ENCODE measurements at regions not wholly inside any gene's neighbourhood (a gene's known extent, or its start where the extent isn't known, plus 50 kb on each side); places are given as distances from the start of the nearest gene placed in this dataset.

- no peak overlapping the region for H3K4me2 ChIP-seq (ENCODE audit: low read length)
- BruUV-seq (replicated peaks) = no TSS peak
- intact Hi-C loops (cut with micrococcal nuclease; ENCODE audit: unreplicated experiment) = no loop called here
- no peaks in the 10 kb centered on the region for H3K36me3 ChIP-seq (ENCODE audit: insufficient read depth, low read length)
- no peaks in the 10 kb centered on the region for H3K9me2 ChIP-seq (ENCODE audit: insufficient read depth, low read length)
- ChIA-PET CTCF (ENCODE audit: unreplicated experiment) (no interaction called here), POLR2A (interaction anchor here (0.6 to 0.7 kb wide), 2 partner anchors 16 to 1092 kb away, joined by 5 to 8 read pairs; no protein-coding TSS in a partner anchor)
- no peaks in the 10 kb centered on the region for H3K4me1 ChIP-seq (ENCODE audit: insufficient read depth, low read length, poor library complexity, severe bottlenecking)
- no peak overlapping the region for H3K27ac ChIP-seq (ENCODE audit: low read depth, low read length, poor library complexity, severe bottlenecking)
- no peaks in the 10 kb centered on the region for H3K9me3 ChIP-seq (ENCODE audit: low read length)
- DNase-seq (ENCODE audit: low spot score) = no peak
- no peak overlapping the region for H3K4me3 ChIP-seq (ENCODE audit: low read depth, low read length, poor library complexity, severe bottlenecking)
- no peaks in the 10 kb centered on the region for H4K20me1 ChIP-seq (ENCODE audit: insufficient read depth, low read length)
- TF ChIP-seq, protein P1, sequence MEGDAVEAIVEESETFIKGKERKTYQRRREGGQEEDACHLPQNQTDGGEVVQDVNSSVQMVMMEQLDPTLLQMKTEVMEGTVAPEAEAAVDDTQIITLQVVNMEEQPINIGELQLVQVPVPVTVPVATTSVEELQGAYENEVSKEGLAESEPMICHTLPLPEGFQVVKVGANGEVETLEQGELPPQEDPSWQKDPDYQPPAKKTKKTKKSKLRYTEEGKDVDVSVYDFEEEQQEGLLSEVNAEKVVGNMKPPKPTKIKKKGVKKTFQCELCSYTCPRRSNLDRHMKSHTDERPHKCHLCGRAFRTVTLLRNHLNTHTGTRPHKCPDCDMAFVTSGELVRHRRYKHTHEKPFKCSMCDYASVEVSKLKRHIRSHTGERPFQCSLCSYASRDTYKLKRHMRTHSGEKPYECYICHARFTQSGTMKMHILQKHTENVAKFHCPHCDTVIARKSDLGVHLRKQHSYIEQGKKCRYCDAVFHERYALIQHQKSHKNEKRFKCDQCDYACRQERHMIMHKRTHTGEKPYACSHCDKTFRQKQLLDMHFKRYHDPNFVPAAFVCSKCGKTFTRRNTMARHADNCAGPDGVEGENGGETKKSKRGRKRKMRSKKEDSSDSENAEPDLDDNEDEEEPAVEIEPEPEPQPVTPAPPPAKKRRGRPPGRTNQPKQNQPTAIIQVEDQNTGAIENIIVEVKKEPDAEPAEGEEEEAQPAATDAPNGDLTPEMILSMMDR (conservative IDR thresholded peaks at IDR 0.05; ENCODE audit: low read length) = no peak
- TF ChIP-seq EZH2phosphoT487 (IDR thresholded peaks at IDR 0.05; ENCODE audit: borderline replicate concordance, low read depth, low read length) = no peak
- no peak overlapping the region for H2AFZ ChIP-seq (ENCODE audit: low read length)
- no peaks in the 10 kb centered on the region for H3K79me2 ChIP-seq (ENCODE audit: insufficient read depth, low read depth, low read length)
Measured at GRCh38 chr14:84197704-84198103, 1332.2 kb upstream of the FLRT2 start.

- CTCF ChIA-PET (ENCODE audit: unreplicated experiment) = no interaction called here
- Histone ChIP-seq H3K79me2 (ENCODE audit: insufficient read depth, low read depth, low read length) (no peaks in the 10 kb centered on the region), H3K9me2 (ENCODE audit: insufficient read depth, low read length) (no peaks in the 10 kb centered on the region), H3K36me3 (ENCODE audit: insufficient read depth, low read length) (no peaks in the 10 kb centered on the region), H3K4me2 (ENCODE audit: low read length) (no peak overlapping the region), H3K27ac (ENCODE audit: low read depth, low read length, poor library complexity, severe bottlenecking) (no peak overlapping the region), H3K4me3 (ENCODE audit: low read depth, low read length, poor library complexity, severe bottlenecking) (no peak overlapping the region), H3K9me3 (ENCODE audit: low read length) (no peaks in the 10 kb centered on the region), H2AFZ (ENCODE audit: low read length) (no peak overlapping the region), H4K20me1 (ENCODE audit: insufficient read depth, low read length) (no peaks in the 10 kb centered on the region), H3K4me1 (ENCODE audit: insufficient read depth, low read length, poor library complexity, severe bottlenecking) (no peaks in the 10 kb centered on the region)
- BruUV-seq (replicated peaks) = no TSS peak
- intact Hi-C loops (cut with micrococcal nuclease; ENCODE audit: unreplicated experiment) = no loop called here
- POLR2A ChIA-PET = no interaction called here
- no peak for DNase-seq (ENCODE audit: low spot score)
- TF ChIP-seq, protein P1 (conservative IDR thresholded peaks at IDR 0.05; ENCODE audit: low read length) = no peak
- TF ChIP-seq EZH2phosphoT487 (IDR thresholded peaks at IDR 0.05; ENCODE audit: borderline replicate concordance, low read depth, low read length) = no peak
Measured at GRCh38 chr14:84202486-84202885, 1327.5 kb upstream of the FLRT2 start.

DNA sequence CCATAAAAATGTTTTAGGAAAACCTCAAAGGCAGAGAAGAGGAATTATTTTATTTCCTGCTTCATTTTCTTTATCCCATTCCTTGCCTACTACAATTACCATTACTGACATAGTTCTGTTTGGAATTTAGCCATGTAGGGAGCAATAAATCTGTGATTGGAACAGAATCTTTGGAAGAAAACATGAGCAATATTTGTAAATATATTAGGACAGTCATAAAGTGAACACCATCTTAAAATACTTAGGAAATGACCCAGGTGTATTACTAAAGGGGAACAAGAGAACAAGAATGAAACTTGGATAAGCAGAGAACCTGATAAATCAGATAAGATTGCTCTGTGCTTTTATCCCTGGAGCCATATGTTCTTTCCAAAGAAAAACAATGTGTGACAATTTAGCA is 1326.0 kb upstream of the FLRT2 start:
- no peaks in the 10 kb centered on the region for H3K79me2 ChIP-seq (ENCODE audit: insufficient read depth, low read depth, low read length)
- H4K20me1 ChIP-seq (ENCODE audit: insufficient read depth, low read length) = no peaks in the 10 kb centered on the region
- H3K4me1 ChIP-seq (ENCODE audit: insufficient read depth, low read length, poor library complexity, severe bottlenecking) = no peaks in the 10 kb centered on the region
- no TSS peak for BruUV-seq (replicated peaks)
- ChIA-PET POLR2A (no interaction called here), CTCF (ENCODE audit: unreplicated experiment) (no interaction called here)
- no peak overlapping the region for H3K4me3 ChIP-seq (ENCODE audit: low read depth, low read length, poor library complexity, severe bottlenecking)
- no peaks in the 10 kb centered on the region for H3K36me3 ChIP-seq (ENCODE audit: insufficient read depth, low read length)
- DNase-seq (ENCODE audit: low spot score) = no peak
- no peak overlapping the region for H3K4me2 ChIP-seq (ENCODE audit: low read length)
- H3K9me2 ChIP-seq (ENCODE audit: insufficient read depth, low read length) = no peaks in the 10 kb centered on the region
- H3K27ac ChIP-seq (ENCODE audit: low read depth, low read length, poor library complexity, severe bottlenecking) = no peak overlapping the region
- TF ChIP-seq, protein P1 (conservative IDR thresholded peaks at IDR 0.05; ENCODE audit: low read length) = no peak
- no peak for TF ChIP-seq EZH2phosphoT487 (IDR thresholded peaks at IDR 0.05; ENCODE audit: borderline replicate concordance, low read depth, low read length)
- no peak overlapping the region for H2AFZ ChIP-seq (ENCODE audit: low read length)
- intact Hi-C loops (cut with micrococcal nuclease; ENCODE audit: unreplicated experiment) = no loop called here
- H3K9me3 ChIP-seq (ENCODE audit: low read length) = no peaks in the 10 kb centered on the region

Data from OCI-LY7 (cell line).